SU-DHL-6 (cell line): ENCODE measurements at regions not wholly inside any gene's neighbourhood (a gene's known extent, or its start where the extent isn't known, plus 50 kb on each side); places are given as distances from the start of the nearest gene placed in this dataset.

ENCODE experiments used
- EZH2phosphoT487 ChIP-seq: fragments of 200-600 bp; sonication (generic), shearing (Covaris generic); conservative IDR thresholded peaks from 2 replicates; pipeline ENCODE4 v1.6.1; 2018; ENCODE audit warnings: mild to moderate bottlenecking, antibody characterized with exemption, low read length, moderate library complexity, mixed read lengths
- TF ChIP-seq, protein P1 (sequence below): fragments of 200-600 bp; sonication (generic); IDR thresholded peaks from one replicate; pipeline ENCODE4 v1.5.1; 2017; ENCODE audit warnings: antibody characterized with exemption, mild to moderate bottlenecking, low read length, moderate library complexity; ENCODE audit not compliant: insufficient read depth, poor library complexity, severe bottlenecking

- TF ChIP-seq, protein P1, sequence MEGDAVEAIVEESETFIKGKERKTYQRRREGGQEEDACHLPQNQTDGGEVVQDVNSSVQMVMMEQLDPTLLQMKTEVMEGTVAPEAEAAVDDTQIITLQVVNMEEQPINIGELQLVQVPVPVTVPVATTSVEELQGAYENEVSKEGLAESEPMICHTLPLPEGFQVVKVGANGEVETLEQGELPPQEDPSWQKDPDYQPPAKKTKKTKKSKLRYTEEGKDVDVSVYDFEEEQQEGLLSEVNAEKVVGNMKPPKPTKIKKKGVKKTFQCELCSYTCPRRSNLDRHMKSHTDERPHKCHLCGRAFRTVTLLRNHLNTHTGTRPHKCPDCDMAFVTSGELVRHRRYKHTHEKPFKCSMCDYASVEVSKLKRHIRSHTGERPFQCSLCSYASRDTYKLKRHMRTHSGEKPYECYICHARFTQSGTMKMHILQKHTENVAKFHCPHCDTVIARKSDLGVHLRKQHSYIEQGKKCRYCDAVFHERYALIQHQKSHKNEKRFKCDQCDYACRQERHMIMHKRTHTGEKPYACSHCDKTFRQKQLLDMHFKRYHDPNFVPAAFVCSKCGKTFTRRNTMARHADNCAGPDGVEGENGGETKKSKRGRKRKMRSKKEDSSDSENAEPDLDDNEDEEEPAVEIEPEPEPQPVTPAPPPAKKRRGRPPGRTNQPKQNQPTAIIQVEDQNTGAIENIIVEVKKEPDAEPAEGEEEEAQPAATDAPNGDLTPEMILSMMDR: no peak
- TF ChIP-seq EZH2phosphoT487: no peak
Measured at GRCh38 chr3:31232055-31233025, 300.4 kb upstream of the STT3B start.
